Nephron progenitor cell (in vitro differentiated cells): ENCODE measurements at regions not wholly inside any gene's neighbourhood (a gene's known extent, or its start where the extent isn't known, plus 50 kb on each side); places are given as distances from the start of the nearest gene placed in this dataset.

ENCODE experiments used
- DNase-seq: peaks from one replicate; pipeline ENCODE4 v3.0.0; 2021
- H3K27ac Mint-ChIP-seq: 2 replicates; pipeline ENCODE4 v1.8.0; 2021; ENCODE audit warnings: mild to moderate bottlenecking, moderate library complexity, mixed read lengths
- H3K27me3 Mint-ChIP-seq: 2 replicates; pipeline ENCODE4 v1.8.0; 2021; ENCODE audit warnings: mild to moderate bottlenecking, low read depth, mixed read lengths; ENCODE audit not compliant: poor library complexity
- H3K36me3 Mint-ChIP-seq: 2 replicates; pipeline ENCODE4 v1.8.0; 2021; ENCODE audit warnings: low read depth, mixed read lengths
- H3K4me1 Mint-ChIP-seq: 2 replicates; pipeline ENCODE4 v1.8.0; 2021; ENCODE audit warnings: mixed read lengths
- H3K4me3 Mint-ChIP-seq: 2 replicates; pipeline ENCODE4 v1.8.0; 2021; ENCODE audit warnings: mild to moderate bottlenecking, moderate library complexity, mixed read lengths
- H3K9me3 Mint-ChIP-seq: 2 replicates; pipeline ENCODE4 v1.8.0; 2021; ENCODE audit warnings: mild to moderate bottlenecking, moderate library complexity, mixed read lengths
- CTCF ChIP-seq: fragments of 200-600 bp; sonication (generic); IDR thresholded peaks from 2 replicates; pipeline ENCODE4 v1.5.0; 2021; ENCODE audit warnings: antibody characterized with exemption

DNA sequence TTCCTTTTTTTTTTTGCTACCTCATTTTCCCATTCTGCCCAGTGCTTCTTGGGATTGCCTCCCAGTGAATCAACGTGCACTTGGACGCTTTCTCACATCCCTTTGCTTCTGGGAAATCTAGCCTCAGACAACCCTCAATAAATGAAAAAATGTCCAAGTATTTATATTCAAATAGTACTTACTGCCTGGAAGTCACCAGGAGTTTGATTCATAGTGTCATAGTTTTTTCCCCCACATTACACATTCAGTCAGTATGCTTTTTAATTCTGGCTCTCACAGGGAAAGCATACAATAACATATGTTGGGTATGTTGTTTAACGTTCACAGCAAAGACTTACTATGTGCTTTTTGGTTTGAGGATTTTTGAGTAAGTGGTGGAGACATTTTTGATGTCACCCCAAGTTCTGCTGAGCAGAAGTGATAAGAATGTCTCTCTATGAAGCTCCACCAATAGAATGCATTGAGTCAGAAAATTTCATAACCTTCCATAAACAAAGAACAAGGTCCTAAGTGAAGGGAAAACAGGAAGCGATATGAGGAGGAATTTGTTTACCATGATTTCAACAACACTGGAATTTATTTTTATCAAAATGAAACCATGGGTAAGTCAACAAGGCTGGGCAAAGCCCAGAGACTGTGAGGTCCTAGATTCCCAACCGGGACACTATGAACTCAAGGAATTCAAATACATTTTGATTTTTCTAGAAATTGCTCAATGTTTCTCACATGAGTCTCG, 301.2 kb upstream of the BMP2 start:
- H3K4me1 Mint-ChIP-seq, result peaks cover 4% of the 10 kb centered on the region
- H3K36me3 Mint-ChIP-seq, result no peaks in the 10 kb centered on the region
- TF ChIP-seq CTCF, result no peak
- DNase-seq, result no peak
- H3K4me3 Mint-ChIP-seq, result no peak overlapping the region
- H3K9me3 Mint-ChIP-seq, result no peaks in the 10 kb centered on the region
- H3K27ac Mint-ChIP-seq, result no peak overlapping the region
- peaks cover 3% of the 10 kb centered on the region for H3K27me3 Mint-ChIP-seq

- Mint-ChIP-seq H3K27me3 (peaks cover 3% of the 10 kb centered on the region), H3K4me1 (no peaks in the 10 kb centered on the region)
Measured at GRCh38 chr20:6450841-6451240, 316.6 kb upstream of the BMP2 start.

GRCh38 chr20:6440443-6440799, 317.6 kb upstream of the FERMT1 start:
- no peak overlapping the region for H3K27ac Mint-ChIP-seq
- no peak for DNase-seq
- H3K27me3 Mint-ChIP-seq, result peaks cover 8% of the 10 kb centered on the region
- no peak for TF ChIP-seq CTCF
- no peaks in the 10 kb centered on the region for H3K4me1 Mint-ChIP-seq
- no peak overlapping the region for H3K4me3 Mint-ChIP-seq
- H3K36me3 Mint-ChIP-seq, result no peaks in the 10 kb centered on the region
- H3K9me3 Mint-ChIP-seq, result peaks cover 3% of the 10 kb centered on the region

More at GRCh38 chr20:6450841-6451240, 316.6 kb upstream of the BMP2 start:
- H3K9me3 Mint-ChIP-seq, result no peaks in the 10 kb centered on the region
- no peak for TF ChIP-seq CTCF
- H3K27ac Mint-ChIP-seq, result no peak overlapping the region
- H3K36me3 Mint-ChIP-seq, result no peaks in the 10 kb centered on the region
- no peak for DNase-seq
- no peak overlapping the region for H3K4me3 Mint-ChIP-seq

DNA sequence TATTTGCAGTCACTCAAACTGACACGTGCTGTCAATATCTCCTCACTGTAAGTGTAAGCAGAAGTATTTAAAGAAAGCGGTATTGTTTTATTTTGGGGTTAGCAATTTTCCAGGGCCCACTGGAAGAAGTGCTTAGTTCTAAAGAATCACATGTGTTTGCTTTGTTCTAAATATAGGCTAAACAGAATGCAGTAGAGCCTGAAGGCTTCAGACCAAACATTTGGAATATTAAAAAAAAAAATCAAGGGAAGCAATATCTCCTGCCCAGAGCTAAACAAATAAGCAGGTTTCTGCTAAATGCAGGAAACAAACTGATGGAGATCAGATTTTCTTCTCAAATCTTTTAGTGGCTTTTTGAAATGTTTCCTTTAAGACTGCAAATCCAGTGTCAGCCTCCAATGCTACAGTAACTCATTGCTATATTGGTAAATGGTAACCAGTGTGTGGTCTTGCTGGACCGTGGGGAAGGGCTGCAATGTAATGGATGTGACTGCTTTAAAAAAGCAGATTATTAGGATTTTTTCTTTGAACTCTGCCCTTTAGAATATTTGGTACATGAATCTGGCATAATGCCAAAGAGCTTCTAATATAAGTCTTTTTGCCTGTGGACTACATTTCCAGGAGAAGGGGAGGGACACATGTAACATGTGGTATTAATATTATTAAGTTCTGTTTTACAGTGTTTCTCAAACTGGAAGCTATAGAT, 317.1 kb upstream of the FERMT1 start:
- H3K27me3 Mint-ChIP-seq, result peaks cover 8% of the 10 kb centered on the region
- no peaks in the 10 kb centered on the region for H3K36me3 Mint-ChIP-seq
- no peak overlapping the region for H3K27ac Mint-ChIP-seq
- no peak overlapping the region for H3K4me3 Mint-ChIP-seq
- peaks cover 3% of the 10 kb centered on the region for H3K9me3 Mint-ChIP-seq
- no peaks in the 10 kb centered on the region for H3K4me1 Mint-ChIP-seq
- DNase-seq, result no peak
- no peak for TF ChIP-seq CTCF

- peaks cover 13% of the 10 kb centered on the region for H3K27me3 Mint-ChIP-seq
- peaks cover 3% of the 10 kb centered on the region for H3K9me3 Mint-ChIP-seq
- no peak overlapping the region for H3K27ac Mint-ChIP-seq
- no peak overlapping the region for H3K4me3 Mint-ChIP-seq
- no peak for TF ChIP-seq CTCF
- H3K36me3 Mint-ChIP-seq, result no peaks in the 10 kb centered on the region
- no peaks in the 10 kb centered on the region for H3K4me1 Mint-ChIP-seq
- DNase-seq, result no peak
Measured at GRCh38 chr20:6434131-6434530, 311.3 kb upstream of the FERMT1 start.

GRCh38 chr20:6430381-6430780, 307.6 kb upstream of the FERMT1 start:
- no peak for TF ChIP-seq CTCF
- Mint-ChIP-seq H3K4me3 (no peak overlapping the region), H3K36me3 (no peaks in the 10 kb centered on the region), H3K9me3 (no peaks in the 10 kb centered on the region), H3K27ac (no peak overlapping the region), H3K27me3 (peaks cover 8% of the 10 kb centered on the region), H3K4me1 (no peaks in the 10 kb centered on the region)
- no peak for DNase-seq
